K562 (cell line): ENCODE measurements at regions not wholly inside any gene's neighbourhood (a gene's known extent, or its start where the extent isn't known, plus 50 kb on each side); places are given as distances from the start of the nearest gene placed in this dataset.

Experiments used
- CEBPB ChIP-seq: fragments of 450-650 bp; IDR thresholded peaks from 2 replicates; pipeline ENCODE4 v1.6.1; 2016; ENCODE audit warnings: missing genetic modification characterization, missing compliant biosample characterization
- CREB1 ChIP-seq, 2 experiments: sonication (generic) in 1 of 2; formaldehyde crosslinking in 1 of 2; IDR thresholded peaks; 2 replicates each; pipeline versions ENCODE4 v1.6.1 to v1.8.0; 2012 to 2022; ENCODE audit warnings: inconsistent platforms in 1 of 2, mild to moderate bottlenecking in 1 of 2, missing genetic modification reagents in 1 of 2, moderate library complexity in 1 of 2
- CTCFL ChIP-seq: IDR thresholded peaks from 2 replicates; pipeline ENCODE4 v1.6.1; 2011; ENCODE audit warnings: borderline replicate concordance, low read depth, mild to moderate bottlenecking, moderate library complexity, low read length; ENCODE audit not compliant: insufficient read depth, poor library complexity, severe bottlenecking
- FOS ChIP-seq: IDR thresholded peaks from 3 replicates; pipeline ENCODE4 v1.6.1; 2011; ENCODE audit not compliant: insufficient read length; ENCODE audit errors: extremely low read depth
- FOSL1 ChIP-seq: fragments of 200-800 bp; sonication (Bioruptor generic); conservative IDR thresholded peaks from 2 replicates; pipeline ENCODE4 v1.6.1; 2016; ENCODE audit warnings: missing genetic modification characterization, missing compliant biosample characterization
- FUS ChIP-seq: fragments of 200-400 bp; formaldehyde crosslinking; optimal IDR thresholded peaks from 2 replicates; pipeline ENCODE3; 2017; ENCODE audit warnings: low read depth, low read length
- JUND ChIP-seq, 2 experiments: IDR thresholded peaks; 2 replicates in 1 of 2; 3 replicates in 1 of 2; pipeline ENCODE4 v1.6.1; 2011; ENCODE audit warnings: borderline replicate concordance in 2 of 2, low read depth in 2 of 2, low read length in 2 of 2, improper control_type of control experiment in 1 of 2, missing biosample characterization in 1 of 2, missing genetic modification characterization in 1 of 2, missing genetic modification reagents in 1 of 2
- LEF1 ChIP-seq: fragments of 450-650 bp; IDR thresholded peaks from 2 replicates; pipeline ENCODE4 v1.6.1; 2016; ENCODE audit warnings: mild to moderate bottlenecking
- MYBL2 ChIP-seq, 2 experiments: fragments of 450-650 bp in 1 of 2; sonication (generic) in 1 of 2; formaldehyde crosslinking in 1 of 2; IDR thresholded peaks; 2 replicates each; pipeline versions ENCODE4 v1.6.1 to v1.8.1; 2017 to 2022; ENCODE audit warnings: borderline replicate concordance in 1 of 2, inconsistent platforms in 1 of 2, low read depth in 1 of 2, mild to moderate bottlenecking in 1 of 2, missing genetic modification reagents in 1 of 2, moderate library complexity in 1 of 2
- SMARCA4 ChIP-seq: fragments of 450-650 bp; IDR thresholded peaks from 2 replicates; pipeline ENCODE4 v1.6.1; 2016
- TCF7L2 ChIP-seq: fragments of 150-350 bp; IDR thresholded peaks from 2 replicates; pipeline ENCODE4 v1.6.1; 2016; ENCODE audit warnings: low read depth, mild to moderate bottlenecking, low read length, moderate library complexity
- UBTF ChIP-seq, 2 experiments: IDR thresholded peaks; 2 replicates each; pipeline ENCODE4 v1.6.1; 2012; ENCODE audit warnings: improper control_type of control experiment in 2 of 2, low read depth in 2 of 2, low read length in 2 of 2, borderline replicate concordance in 1 of 2
- ZBTB43 ChIP-seq: sonication (generic); formaldehyde crosslinking; IDR thresholded peaks from 2 replicates; pipeline ENCODE4 v1.8.0; 2023; ENCODE audit warnings: mild to moderate bottlenecking, missing genetic modification reagents
- ZNF408 ChIP-seq: fragments of 250-450 bp; sonication (Bioruptor Pico); IDR thresholded peaks from 2 replicates; pipeline ENCODE4 v1.4.0; 2020; ENCODE audit warnings: low read depth, mild to moderate bottlenecking, moderate library complexity
- ZNF445 ChIP-seq: fragments of 250-450 bp; sonication (Bioruptor Pico); IDR thresholded peaks from 2 replicates; pipeline ENCODE4 v1.4.0; 2020; ENCODE audit warnings: low read depth, mild to moderate bottlenecking, moderate library complexity
- TF ChIP-seq, protein P1 (sequence below): sonication (generic); formaldehyde crosslinking; IDR thresholded peaks from 2 replicates; pipeline ENCODE4 v1.8.0; 2022; ENCODE audit warnings: missing genetic modification reagents, mild to moderate bottlenecking, borderline replicate concordance

- TF ChIP-seq FOS: peak; percentile 31
- TF ChIP-seq ZNF445: no peak
- peak; percentile 56; the same call in 1 of the 2 replicates for TF ChIP-seq LEF1
- TF ChIP-seq, protein P1, sequence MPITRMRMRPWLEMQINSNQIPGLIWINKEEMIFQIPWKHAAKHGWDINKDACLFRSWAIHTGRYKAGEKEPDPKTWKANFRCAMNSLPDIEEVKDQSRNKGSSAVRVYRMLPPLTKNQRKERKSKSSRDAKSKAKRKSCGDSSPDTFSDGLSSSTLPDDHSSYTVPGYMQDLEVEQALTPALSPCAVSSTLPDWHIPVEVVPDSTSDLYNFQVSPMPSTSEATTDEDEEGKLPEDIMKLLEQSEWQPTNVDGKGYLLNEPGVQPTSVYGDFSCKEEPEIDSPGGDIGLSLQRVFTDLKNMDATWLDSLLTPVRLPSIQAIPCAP (CRISPR knock-in tag): no peak
- TF ChIP-seq MYBL2 (IDR thresholded peaks at IDR 0.05; ENCODE audit: low read depth): no peak
- no peak for TF ChIP-seq MYBL2 (CRISPR knock-in tag; IDR thresholded peaks at IDR 0.05; ENCODE audit: borderline replicate concordance)
- TF ChIP-seq CEBPB (tag): peak; percentile 93
- TF ChIP-seq ZBTB43 (CRISPR knock-in tag): no peak
- peak; percentile 98 for TF ChIP-seq FOSL1 (tag)
- no peak for TF ChIP-seq TCF7L2
- no peak for TF ChIP-seq UBTF (IDR thresholded peaks at IDR 0.05; ENCODE audit: borderline replicate concordance in 1 of 2, low read depth in 2 of 2, low read length in 2 of 2)
- no peak for TF ChIP-seq FUS
- TF ChIP-seq CTCFL: no peak
- peak; percentile 94 for TF ChIP-seq JUND (IDR thresholded peaks at IDR 0.05; ENCODE audit: borderline replicate concordance, low read depth, low read length)
- TF ChIP-seq JUND (tag; IDR thresholded peaks at IDR 0.05; ENCODE audit: borderline replicate concordance, low read depth, low read length): peak; percentile 96; the same call in 2 of the 3 replicates
- TF ChIP-seq ZNF408 (CRISPR knock-in tag): no peak
- TF ChIP-seq CREB1 (IDR thresholded peaks at IDR 0.05): peak; percentile 38; the same call in 1 of the 2 replicates
- TF ChIP-seq CREB1 (CRISPR knock-in tag; IDR thresholded peaks at IDR 0.05): no peak
- TF ChIP-seq SMARCA4: peak; percentile 84
Observed at GRCh38 chr1:228837817-228838716, 102.8 kb downstream of the RHOU start (continued).
